HuH-7 (cell line): ENCODE measurements at regions not wholly inside any gene's neighbourhood (a gene's known extent, or its start where the extent isn't known, plus 50 kb on each side); places are given as distances from the start of the nearest gene placed in this dataset.
"Not testable (repeated sequence)": the region's sequence is repeated elsewhere in the genome, so short reads cannot be mapped to it uniquely, and the experiment has no call there.

Experiments used
- DNase-seq: peaks from one replicate; pipeline ENCODE4 v3.0.0; 2011; ENCODE audit warnings: low spot score

- DNase-seq: no peak
Observed at GRCh38 chr12:88945051-88945732, 364.9 kb upstream of the KITLG start.

- DNase-seq: no peak
Observed at GRCh38 chr12:88944397-88944796, 364.1 kb upstream of the KITLG start.

DNA sequence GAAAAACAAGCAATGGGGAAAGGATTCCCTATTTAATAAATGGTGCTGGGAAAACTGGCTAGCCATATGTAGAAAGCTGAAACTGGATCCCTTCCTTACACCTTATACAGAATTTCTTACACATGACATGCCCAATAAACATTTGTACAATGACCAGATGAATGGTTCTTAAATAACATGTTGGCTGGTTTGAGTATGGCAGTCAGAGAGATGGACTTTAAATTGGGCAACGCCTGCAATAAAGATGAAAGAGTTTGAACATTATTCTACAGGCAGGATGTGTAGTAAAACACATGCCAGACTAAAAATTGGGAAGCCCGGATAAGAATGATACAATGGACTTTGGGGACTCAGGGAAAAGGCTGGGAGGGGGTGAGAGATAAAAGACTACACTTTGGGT lies 360.6 kb upstream of the KITLG start:
- DNase-seq: no peak

DNA sequence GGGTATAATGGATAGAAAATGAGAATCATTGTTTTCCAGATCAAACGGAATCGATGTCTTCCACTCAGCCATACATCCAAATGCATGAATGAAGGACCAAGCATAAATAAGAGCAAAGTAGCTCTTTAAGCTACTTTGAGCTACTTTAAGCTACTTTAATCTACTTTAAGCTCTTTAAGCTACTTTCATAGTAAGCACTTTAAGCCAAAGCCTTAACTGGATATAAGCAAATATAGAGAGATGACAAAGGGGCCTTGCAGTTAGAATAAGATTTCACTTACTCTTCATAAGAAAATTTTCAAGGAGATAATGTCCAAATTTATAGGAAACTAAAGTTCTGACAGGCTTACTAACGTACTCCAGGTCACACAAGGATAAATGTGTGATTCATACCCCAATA lies 355.6 kb upstream of the KITLG start:
- DNase-seq: no peak

DNA sequence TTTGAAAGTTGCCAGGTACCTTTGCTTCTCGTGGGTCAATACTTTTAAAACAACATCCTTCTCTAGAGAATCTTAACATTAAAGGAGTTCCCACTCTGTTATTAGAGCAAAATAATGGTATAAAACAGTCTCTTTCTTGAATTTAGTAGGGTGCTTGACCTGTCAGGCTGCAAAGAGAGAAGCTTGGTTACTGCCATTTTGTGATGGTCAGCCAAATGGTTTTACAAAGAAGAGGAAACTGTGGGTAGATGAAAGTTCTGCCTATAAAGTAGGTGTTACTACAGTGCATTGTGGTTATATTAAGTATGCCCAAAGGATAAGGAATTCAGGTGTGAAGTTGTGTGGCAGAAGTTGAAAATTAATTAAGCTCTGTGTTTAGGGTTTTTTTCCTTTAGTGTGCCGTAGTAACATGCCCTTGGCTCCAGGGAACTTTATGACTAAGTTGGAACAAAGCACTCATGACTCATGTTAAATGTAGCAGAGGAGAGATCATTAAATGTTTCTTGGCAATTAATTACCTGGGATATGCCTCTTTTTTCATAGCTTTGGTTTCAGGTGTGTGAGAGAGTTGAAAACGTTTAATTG lies 354.0 kb upstream of the KITLG start:
- DNase-seq: no peak

- peak; percentile 9 for DNase-seq
Observed at GRCh38 chr12:88932457-88932856, 352.2 kb upstream of the KITLG start.

DNA sequence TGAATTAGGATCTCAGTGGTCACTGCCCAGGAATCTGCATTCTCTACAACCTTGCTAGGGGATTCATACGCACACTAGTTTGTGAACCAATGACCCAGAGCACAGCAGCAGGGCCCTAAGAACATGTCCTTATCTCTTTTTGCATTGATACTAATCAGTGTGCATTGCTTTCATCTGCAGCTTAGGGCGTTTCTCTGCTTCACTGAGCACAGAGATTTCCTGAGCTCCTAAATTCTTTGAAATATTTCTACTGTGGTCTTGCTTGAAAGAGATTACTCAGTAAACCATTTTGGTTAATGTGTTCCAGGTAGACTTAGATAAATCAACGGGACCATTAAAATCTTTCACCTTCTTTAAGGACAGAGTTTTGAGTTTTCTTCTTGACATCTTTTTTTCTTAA lies 351.3 kb upstream of the KITLG start:
- DNase-seq: peak; percentile 15

DNA sequence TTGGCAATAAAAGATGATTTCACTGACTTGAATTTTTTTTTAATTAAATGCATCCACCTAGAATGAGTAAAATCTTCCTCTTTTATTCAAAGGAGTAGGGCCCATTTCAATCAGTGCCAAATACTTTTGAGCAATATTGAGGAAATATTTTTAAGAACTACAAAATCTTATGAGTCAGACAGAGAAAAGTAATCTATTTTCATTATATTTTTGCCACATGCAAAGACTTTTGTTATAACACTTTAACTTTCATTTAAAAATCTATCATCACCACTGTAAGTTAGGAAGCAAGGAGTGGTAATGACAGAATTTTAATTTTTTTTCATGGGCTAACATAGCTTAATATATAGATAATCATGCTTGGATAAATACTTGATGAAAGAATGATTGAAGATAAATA lies 345.2 kb upstream of the KITLG start:
- no peak for DNase-seq

DNA sequence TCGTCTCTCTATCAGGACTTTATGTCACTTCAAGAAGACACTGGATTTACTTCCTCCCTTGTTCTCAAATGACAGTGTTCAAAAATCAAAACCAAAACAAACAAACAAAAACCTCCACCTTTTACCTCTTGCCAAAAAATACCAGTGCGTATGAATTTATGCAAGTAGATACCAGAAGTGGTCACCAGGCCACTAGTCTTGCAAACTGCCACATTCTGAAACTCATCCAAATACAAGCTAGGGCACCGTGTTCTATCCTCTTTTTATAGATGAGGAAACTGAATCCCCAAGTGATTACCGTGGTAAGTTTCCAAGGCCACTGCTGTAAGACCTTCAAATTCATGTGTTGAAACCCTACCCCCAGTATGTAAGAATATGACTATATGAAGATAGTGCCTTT lies 343.9 kb upstream of the KITLG start:
- no peak for DNase-seq

DNA sequence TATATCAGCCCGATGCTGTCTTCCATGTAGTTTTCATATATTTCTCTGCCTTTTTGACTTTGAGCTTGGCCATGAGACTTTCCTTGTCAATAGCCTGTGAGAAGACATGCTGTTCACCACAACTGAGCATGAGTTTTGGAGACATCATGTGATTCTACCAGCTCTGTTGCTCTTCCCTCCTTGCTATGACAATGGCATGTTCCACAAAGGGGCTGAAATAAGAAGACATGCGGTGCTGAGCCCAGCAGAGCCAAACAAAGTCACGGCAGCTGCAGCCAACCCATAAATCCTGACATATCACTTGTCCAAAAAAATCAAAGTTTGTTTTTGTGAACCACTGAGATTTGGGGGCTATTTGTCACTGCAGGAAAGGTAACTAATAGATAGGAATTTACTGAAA lies 343.4 kb upstream of the KITLG start:
- no peak for DNase-seq

- no peak for DNase-seq
Observed at GRCh38 chr12:88922816-88923215, 342.5 kb upstream of the KITLG start.

GRCh38 chr12:88921890-88922532 lies 341.7 kb upstream of the KITLG start:
- no peak for DNase-seq

DNA sequence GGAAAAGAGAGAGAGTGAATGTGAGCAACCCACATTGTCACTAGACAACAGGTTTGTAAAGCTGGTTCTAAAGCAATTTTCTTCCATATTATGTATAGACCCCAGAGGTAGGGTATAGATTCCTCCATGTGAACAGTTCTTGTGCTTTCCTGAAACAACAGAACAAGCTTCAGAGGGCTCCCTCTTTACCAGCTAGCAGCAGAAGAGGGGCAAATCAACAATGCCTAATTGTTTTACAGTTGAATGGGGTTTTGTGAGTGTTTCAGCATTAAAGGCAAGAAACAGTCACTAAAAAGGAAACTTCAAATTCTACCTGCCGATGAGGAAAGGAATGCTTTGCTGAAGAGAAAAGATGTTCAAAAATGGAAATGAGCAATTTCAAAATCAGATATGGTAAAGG lies 341.2 kb upstream of the KITLG start:
- no peak for DNase-seq

DNA sequence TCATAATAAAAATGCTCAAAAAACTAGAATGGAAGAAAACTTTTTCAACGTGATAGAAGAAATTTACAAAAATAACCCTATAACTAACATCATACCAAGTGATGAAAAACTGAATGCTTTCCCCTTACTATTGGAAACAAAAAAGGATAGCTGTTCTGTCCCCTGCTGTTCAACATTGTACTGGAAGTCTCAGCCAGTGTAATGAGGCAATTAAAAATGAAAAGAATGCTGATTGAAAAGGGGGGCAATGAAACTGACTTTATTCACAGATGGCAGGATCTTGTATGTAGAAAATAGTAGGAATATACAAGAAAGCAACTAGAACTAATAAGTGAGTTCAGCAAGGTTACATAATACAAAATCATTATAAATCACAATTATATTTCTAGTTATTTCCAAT lies 337.9 kb upstream of the KITLG start:
- DNase-seq: no peak

GRCh38 chr12:88914967-88915366 lies 334.7 kb upstream of the KITLG start:
- DNase-seq: no peak

GRCh38 chr12:88909510-88909909 lies 329.2 kb upstream of the KITLG start:
- DNase-seq: no peak

DNA sequence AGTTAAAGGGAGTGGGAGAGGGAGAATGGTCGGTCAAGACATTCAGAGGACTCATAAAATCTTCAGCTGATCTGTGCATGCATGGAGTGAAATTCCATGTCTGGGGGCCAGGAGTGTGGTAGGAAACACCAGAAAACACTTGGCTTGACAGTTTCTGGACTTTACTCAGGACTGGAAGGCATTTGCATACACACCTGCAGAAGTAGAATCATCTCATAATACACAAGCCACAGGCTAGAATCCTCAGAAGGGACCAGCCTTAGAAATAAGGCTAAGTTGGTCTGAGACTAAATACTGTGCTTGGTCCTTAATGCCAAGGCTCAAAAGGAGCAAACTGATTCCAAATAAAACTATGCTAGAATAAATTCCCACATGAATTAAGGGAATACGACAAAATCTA lies 328.1 kb upstream of the KITLG start:
- DNase-seq: no peak

DNA sequence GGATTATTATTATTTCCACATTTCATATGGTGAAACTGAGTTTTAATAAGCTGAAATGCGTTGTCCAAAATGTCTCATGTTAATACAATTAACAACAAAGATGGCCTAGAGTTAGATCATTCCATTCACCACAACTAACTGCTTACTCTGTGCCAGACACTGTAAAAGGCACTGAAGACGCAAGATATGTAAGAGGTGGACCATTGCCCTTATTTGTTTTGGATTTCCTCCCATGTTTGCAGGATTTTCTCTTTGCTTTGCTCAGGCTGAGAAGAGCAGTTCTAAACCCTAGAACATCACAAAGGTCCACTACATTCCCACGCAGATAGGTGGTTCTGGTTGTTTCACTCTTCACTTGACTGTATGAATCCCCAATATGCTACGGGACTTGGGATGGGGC lies 324.4 kb upstream of the KITLG start:
- DNase-seq: no peak

GRCh38 chr12:88903333-88903732 lies 323.1 kb upstream of the KITLG start:
- no peak for DNase-seq

- no peak for DNase-seq
Observed at GRCh38 chr12:88897723-88898122, 317.5 kb upstream of the KITLG start.

DNA sequence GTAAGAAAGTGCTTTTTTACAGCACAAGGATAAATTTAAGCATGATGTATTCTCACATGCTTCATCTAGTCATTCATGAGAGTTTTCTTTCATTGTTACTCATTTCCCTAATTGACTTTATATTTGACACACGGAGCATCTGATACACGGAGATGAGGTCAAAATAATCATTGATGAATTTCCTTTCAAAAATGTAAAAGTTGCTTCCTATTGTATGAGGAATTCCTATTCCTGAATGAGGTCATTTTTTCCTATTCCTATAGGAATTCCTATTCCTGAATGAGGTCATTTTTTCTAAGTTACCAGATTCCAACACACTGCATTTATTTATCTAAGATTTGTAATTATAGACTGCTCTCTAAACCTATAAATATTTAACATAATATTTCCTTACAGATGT lies 316.7 kb upstream of the KITLG start:
- no peak for DNase-seq

DNA sequence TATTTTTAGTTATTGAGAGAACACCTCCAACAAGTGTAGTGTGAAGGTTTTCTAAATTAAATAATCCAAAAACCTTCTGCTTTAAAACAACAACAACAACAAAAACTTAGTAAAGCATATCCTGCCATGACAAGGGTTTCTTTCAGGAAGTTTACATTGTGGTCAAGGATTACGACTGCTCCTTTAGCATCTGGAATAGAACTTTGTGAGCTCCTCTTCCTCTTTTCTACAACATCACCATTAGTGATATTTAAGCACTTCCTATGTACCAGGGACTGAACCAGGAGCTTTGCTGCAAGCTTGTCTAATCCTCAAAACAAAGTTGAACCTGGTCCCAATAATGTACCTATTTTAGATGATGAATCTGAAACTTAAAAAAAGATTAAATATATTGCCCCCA lies 315.4 kb upstream of the KITLG start:
- no peak for DNase-seq

DNA sequence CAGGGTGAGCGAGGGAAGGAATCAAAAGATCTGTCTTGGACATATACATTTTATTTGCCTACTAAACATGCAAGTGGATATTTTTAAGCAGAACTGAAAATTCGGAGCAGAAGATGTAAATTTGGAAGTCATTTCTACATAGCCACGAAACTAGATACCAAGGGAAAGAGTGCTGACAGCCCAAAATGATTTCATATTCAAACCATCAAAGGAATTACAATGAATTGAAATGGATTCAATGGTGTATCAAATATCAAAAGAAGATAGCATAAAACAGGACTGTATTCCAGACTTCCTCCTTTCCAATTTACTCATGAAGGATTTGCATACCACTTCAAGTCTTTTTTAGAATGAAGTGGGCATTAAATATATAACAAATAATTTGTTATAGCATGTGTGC lies 313.5 kb upstream of the KITLG start:
- no peak for DNase-seq

DNA sequence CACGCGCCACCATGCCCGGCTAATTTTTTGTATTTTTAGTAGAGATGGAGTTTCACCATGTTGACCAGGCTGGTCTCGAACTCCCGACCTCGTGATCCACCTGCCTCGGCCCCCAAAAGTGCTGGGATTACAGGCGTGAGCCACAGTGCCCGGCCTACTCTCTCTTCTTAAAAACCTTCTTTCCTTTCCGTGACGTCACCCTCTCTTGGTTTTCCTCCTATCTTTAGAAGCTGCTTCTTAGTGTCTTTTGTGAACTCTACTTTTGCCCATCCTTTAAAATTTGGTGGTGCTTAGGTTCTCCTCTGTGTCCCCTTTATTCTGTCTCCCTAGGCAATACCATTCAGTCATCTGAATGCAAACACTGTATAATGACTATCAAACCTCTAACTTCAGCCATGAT lies 311.2 kb upstream of the KITLG start:
- not testable (repeated sequence) for DNase-seq
